Left ventricle myocardium inferior (tissue), 1 donor: ENCODE measurements at regions not wholly inside any gene's neighbourhood (a gene's known extent, or its start where the extent isn't known, plus 50 kb on each side); places are given as distances from the start of the nearest gene placed in this dataset.
"Not testable (repeated sequence)": the region's sequence is repeated elsewhere in the genome, so short reads cannot be mapped to it uniquely, and the experiment has no call there.

Experiments
- DNase-seq: peaks from one replicate; pipeline ENCODE4 v3.0.0-alpha.2; 2020
- H3K27ac ChIP-seq: fragments of 200-600 bp; replicated peaks from 2 replicates; pipeline ENCODE4 v1.8.0; 2021
- H3K27me3 ChIP-seq: fragments of 200-600 bp; 2 replicates; pipeline ENCODE4 v1.8.0; 2021; ENCODE audit warnings: low read depth
- H3K36me3 ChIP-seq: fragments of 200-600 bp; 2 replicates; pipeline ENCODE4 v1.8.0; 2021
- H3K4me1 ChIP-seq: fragments of 200-600 bp; 2 replicates; pipeline ENCODE4 v1.8.0; 2021
- H3K4me3 ChIP-seq: fragments of 200-600 bp; 2 replicates; pipeline ENCODE4 v1.8.0; 2021; ENCODE audit warnings: mild to moderate bottlenecking, moderate library complexity
- H3K9me3 ChIP-seq: fragments of 200-600 bp; replicated peaks from 2 replicates; pipeline ENCODE4 v1.8.0; 2021
- CTCF ChIP-seq: fragments of 200-600 bp; IDR thresholded peaks from 2 replicates; pipeline ENCODE4 v1.8.0; 2021; ENCODE audit warnings: antibody characterized with exemption, mild to moderate bottlenecking, borderline replicate concordance
- intact Hi-C: fragments of 100-400 bp; cut with micrococcal nuclease; formaldehyde crosslinking; loops from one replicate; pipeline ENCODE4 v1.11.0; 2022
- donor health status: DM: no; HTN: yes; CAD: no; lungs with severe emphysema.

GRCh38 chr9:16293610-16294009, 576.9 kb downstream of the BNC2 start:
- no peak for TF ChIP-seq CTCF
- no peak overlapping the region for H3K4me3 ChIP-seq
- H3K36me3 ChIP-seq: no peaks in the 10 kb centered on the region
- no peaks in the 10 kb centered on the region for H3K4me1 ChIP-seq
- DNase-seq: no peak
- no peak overlapping the region for H3K27ac ChIP-seq
- intact Hi-C loops: no loop called here
- peaks cover 17% of the 10 kb centered on the region for H3K9me3 ChIP-seq
- H3K27me3 ChIP-seq: peaks cover 28% of the 10 kb centered on the region

- intact Hi-C loops: no loop called here
- peaks cover 22% of the 10 kb centered on the region for H3K9me3 ChIP-seq
- H3K36me3 ChIP-seq: no peaks in the 10 kb centered on the region
- H3K27me3 ChIP-seq: peaks cover 23% of the 10 kb centered on the region
- no peak overlapping the region for H3K27ac ChIP-seq
- H3K4me3 ChIP-seq: no peak overlapping the region
- no peaks in the 10 kb centered on the region for H3K4me1 ChIP-seq
- DNase-seq: no peak
- TF ChIP-seq CTCF: no peak
Measured at GRCh38 chr9:16294133-16294770, 576.2 kb downstream of the BNC2 start.

- intact Hi-C loops, DNase-seq, H3K27ac ChIP-seq, H3K36me3 ChIP-seq, H3K4me1 ChIP-seq, H3K4me3 ChIP-seq: not testable (repeated sequence)
- Histone ChIP-seq H3K27me3 (peaks cover 20% of the 10 kb centered on the region), H3K9me3 (peaks cover 22% of the 10 kb centered on the region)
Measured at GRCh38 chr9:16294940-16295339, 575.5 kb downstream of the BNC2 start.

DNA sequence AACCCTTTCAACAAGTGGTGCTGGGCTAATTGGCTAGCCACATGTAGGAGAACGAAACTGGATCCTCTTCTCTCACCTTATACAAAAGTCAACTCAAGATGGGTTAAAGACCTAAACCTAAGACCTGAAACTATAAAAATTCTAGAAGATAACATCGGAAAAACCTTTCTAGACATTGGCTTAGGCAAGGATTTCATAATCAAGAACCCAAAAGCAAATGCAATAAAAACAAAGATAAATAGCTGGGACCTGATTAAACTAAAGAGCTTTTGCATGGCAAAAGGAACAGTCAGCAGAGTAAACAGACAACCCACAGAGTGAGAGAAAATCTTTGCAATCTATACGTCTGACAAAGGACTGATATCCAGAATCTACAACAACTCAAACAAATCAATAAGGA, 571.1 kb downstream of the BNC2 start:
- H3K27ac ChIP-seq, intact Hi-C loops, H3K4me1 ChIP-seq, H3K27me3 ChIP-seq, H3K4me3 ChIP-seq, H3K36me3 ChIP-seq, DNase-seq: not testable (repeated sequence)
- H3K9me3 ChIP-seq: peaks cover 22% of the 10 kb centered on the region

DNA sequence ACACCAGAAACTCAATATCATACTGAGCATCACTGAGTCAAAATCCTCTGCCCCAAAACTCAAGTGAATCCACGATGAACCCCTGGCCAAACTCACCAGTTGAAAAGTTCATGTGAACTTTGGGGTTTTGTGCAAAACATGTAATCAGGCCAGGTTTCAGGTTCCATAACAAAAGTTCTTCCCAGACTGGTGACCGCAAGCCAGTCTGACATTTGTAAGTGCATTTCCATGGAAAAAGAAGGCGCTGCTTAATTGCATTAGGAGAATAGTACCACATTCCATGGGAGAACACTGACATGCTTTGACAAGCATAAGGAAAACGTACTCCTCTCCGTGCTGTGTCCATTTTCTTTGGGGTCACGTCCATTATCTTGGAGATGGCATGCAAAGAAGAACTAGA, 567.0 kb downstream of the BNC2 start:
- Histone ChIP-seq H3K4me3 (no peak overlapping the region), H3K27me3 (peaks cover 8% of the 10 kb centered on the region)
- intact Hi-C loops: no loop called here

GRCh38 chr9:16304301-16304700, 566.2 kb downstream of the BNC2 start:
- H3K4me1 ChIP-seq: no peaks in the 10 kb centered on the region
- H3K36me3 ChIP-seq: no peaks in the 10 kb centered on the region
- no peak for TF ChIP-seq CTCF
- DNase-seq: no peak
- no peaks in the 10 kb centered on the region for H3K9me3 ChIP-seq
- H3K4me3 ChIP-seq: no peak overlapping the region
- intact Hi-C loops: no loop called here
- H3K27ac ChIP-seq: no peak overlapping the region
- H3K27me3 ChIP-seq: peaks cover 16% of the 10 kb centered on the region

More for the DNA sequence above, 567.0 kb downstream of the BNC2 start:
- no peaks in the 10 kb centered on the region for H3K36me3 ChIP-seq
- DNase-seq: no peak
- H3K9me3 ChIP-seq: peaks cover 6% of the 10 kb centered on the region
- no peaks in the 10 kb centered on the region for H3K4me1 ChIP-seq
- no peak for TF ChIP-seq CTCF
- no peak overlapping the region for H3K27ac ChIP-seq
